Stimulated activated naive B cell treated with anti-CD40 and anti-IgM and Interleukin-4, amounts not matched to agents 10 μg/mL and 1 μg/mL and 100 μg/mL, for 72 hours (primary cell): ENCODE measurements at regions not wholly inside any gene's neighbourhood (a gene's known extent, or its start where the extent isn't known, plus 50 kb on each side); places are given as distances from the start of the nearest gene placed in this dataset.
"Not testable (repeated sequence)": the region's sequence is repeated elsewhere in the genome, so short reads cannot be mapped to it uniquely, and the experiment has no call there.

Experiments used
- ATAC-seq, 2 donors: fragments of 150-1000 bp; cut with Tn5 transposase; replicated peaks; 2 replicates each; pipeline ENCODE4 v1.10.0; 2021; ENCODE audit warnings: moderate library complexity in 1 of 2
- DNase-seq: peaks from one replicate; pipeline ENCODE4 v3.0.0; 2021
- H3K27ac Mint-ChIP-seq: one replicate; pipeline ENCODE4 v1.8.0; 2022; ENCODE audit warnings: mild to moderate bottlenecking, mixed read lengths
- H3K27me3 Mint-ChIP-seq, 2 donors: one replicate each; pipeline ENCODE4 v1.8.0; 2022; ENCODE audit warnings: mixed read lengths in 2 of 2
- H3K36me3 Mint-ChIP-seq, 2 donors: one replicate each; pipeline ENCODE4 v1.8.0; 2022; ENCODE audit warnings: mixed read lengths in 2 of 2, mild to moderate bottlenecking in 1 of 2
- H3K4me1 Mint-ChIP-seq, 2 donors: one replicate each; pipeline ENCODE4 v1.8.0; 2022; ENCODE audit warnings: mixed read lengths in 2 of 2, mild to moderate bottlenecking in 1 of 2
- H3K4me3 Mint-ChIP-seq, 2 donors: one replicate each; pipeline ENCODE4 v1.8.0; 2022; ENCODE audit warnings: mild to moderate bottlenecking in 2 of 2, mixed read lengths in 2 of 2, moderate library complexity in 1 of 2
- H3K9me3 Mint-ChIP-seq, 2 donors: one replicate each; pipeline ENCODE4 v1.8.0; 2022; ENCODE audit warnings: mixed read lengths in 2 of 2, mild to moderate bottlenecking in 1 of 2

- not testable (repeated sequence) for H3K27me3 Mint-ChIP-seq, ATAC-seq, H3K4me3 Mint-ChIP-seq, DNase-seq, H3K4me1 Mint-ChIP-seq, H3K36me3 Mint-ChIP-seq, H3K27ac Mint-ChIP-seq, H3K9me3 Mint-ChIP-seq
Observed at GRCh38 chr6:115834542-115834941, 226.1 kb downstream of the FRK start.

GRCh38 chr6:115832786-115833185 is 227.9 kb downstream of the FRK start:
- Mint-ChIP-seq H3K4me3 (no peak overlapping the region), H3K36me3 (no peaks in the 10 kb centered on the region), H3K27me3 (no peaks in the 10 kb centered on the region), H3K4me1 (no peaks in the 10 kb centered on the region), H3K9me3 (peaks cover 3 to 4% of the 10 kb centered on the region in 2 donors), H3K27ac (no peak overlapping the region)
- DNase-seq (no peak), ATAC-seq (no peak)

DNA sequence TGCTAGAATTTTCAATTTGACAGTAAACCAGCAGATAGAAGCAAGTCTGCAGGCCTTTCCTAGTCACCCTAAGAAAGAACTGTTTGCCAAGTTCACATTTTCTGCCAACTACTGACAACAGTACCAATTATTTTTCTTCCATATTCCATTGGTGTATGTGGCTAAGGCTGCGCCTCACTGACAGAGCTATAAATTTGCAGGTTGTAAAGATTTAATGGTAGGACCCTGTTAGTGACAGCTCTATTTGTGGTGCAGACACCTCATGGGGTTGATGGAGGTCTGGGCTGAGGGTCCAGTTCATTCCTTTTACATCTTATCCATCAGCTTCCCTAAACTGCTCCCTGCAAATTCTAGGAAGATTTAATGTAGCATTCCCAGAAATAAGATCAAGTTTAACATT is 228.5 kb downstream of the FRK start:
- Mint-ChIP-seq H3K27me3 (no peaks in the 10 kb centered on the region), H3K4me1 (no peaks in the 10 kb centered on the region), H3K9me3 (peaks cover 3 to 4% of the 10 kb centered on the region in 2 donors), H3K4me3 (no peak overlapping the region), H3K27ac (no peak overlapping the region), H3K36me3 (no peaks in the 10 kb centered on the region)
- DNase-seq (no peak), ATAC-seq (no peak)

GRCh38 chr6:115830895-115831294 is 229.8 kb downstream of the FRK start:
- H3K27me3 Mint-ChIP-seq, result no peaks in the 10 kb centered on the region
- H3K4me1 Mint-ChIP-seq, result no peaks in the 10 kb centered on the region
- H3K27ac Mint-ChIP-seq, result no peak overlapping the region
- H3K36me3 Mint-ChIP-seq, result no peaks in the 10 kb centered on the region
- no peak overlapping the region for H3K4me3 Mint-ChIP-seq
- no peak for DNase-seq
- peaks cover 0 to under 1% of the 10 kb centered on the region in 2 donors for H3K9me3 Mint-ChIP-seq
- ATAC-seq, result no peak

DNA sequence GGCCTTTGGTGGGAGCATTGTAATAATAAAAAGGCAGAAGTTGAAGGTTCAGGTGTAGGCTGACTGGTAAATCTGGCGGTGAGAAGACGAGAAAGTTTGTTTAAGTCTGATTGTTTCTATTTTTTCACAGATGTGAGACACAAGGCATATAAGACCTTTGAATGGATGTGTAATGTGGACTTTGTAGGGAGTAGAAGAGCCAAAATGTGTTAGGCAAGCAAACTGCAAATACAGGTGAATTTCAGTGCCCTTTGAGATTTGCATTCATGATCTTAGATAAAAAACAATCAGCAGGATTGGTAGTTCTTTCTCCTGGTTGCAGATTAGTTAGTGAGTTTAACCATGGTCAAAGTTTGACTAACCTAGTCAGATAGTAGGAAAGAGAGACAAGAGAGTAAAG is 238.9 kb downstream of the FRK start:
- Mint-ChIP-seq H3K27me3 (peaks cover 0 to 4% of the 10 kb centered on the region in 2 donors), H3K36me3 (no peaks in the 10 kb centered on the region), H3K27ac (no peak overlapping the region), H3K4me3 (no peak overlapping the region), H3K4me1 (no peaks in the 10 kb centered on the region), H3K9me3 (peaks cover 4 to 6% of the 10 kb centered on the region in 2 donors)
- ATAC-seq (no peak), DNase-seq (no peak)

DNA sequence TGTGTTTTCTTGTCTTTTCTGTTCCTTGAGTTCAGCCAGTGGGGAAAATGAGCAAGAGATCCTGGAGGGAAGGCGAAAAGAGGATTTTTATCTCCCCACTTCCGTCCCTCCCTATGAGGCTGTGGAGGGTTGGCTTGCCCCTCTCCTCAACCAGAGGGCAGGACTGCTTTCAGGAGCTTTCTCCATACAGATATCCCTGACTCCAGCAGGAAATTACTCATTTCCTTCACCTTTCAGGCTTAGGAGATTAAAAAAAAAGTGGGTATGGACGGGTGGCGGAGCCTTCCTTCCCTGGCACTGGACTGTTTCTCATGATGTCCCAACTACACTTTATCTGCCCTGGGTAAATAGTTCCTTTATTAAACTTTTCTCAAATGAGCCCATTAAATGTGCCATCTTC is 241.2 kb downstream of the FRK start:
- Mint-ChIP-seq H3K9me3 (peaks cover 4 to 6% of the 10 kb centered on the region in 2 donors), H3K27ac (no peak overlapping the region), H3K27me3 (peaks cover 0 to 4% of the 10 kb centered on the region in 2 donors), H3K4me3 (no peak overlapping the region), H3K36me3 (no peaks in the 10 kb centered on the region), H3K4me1 (no peaks in the 10 kb centered on the region)
- ATAC-seq (no peak), DNase-seq (no peak)

DNA sequence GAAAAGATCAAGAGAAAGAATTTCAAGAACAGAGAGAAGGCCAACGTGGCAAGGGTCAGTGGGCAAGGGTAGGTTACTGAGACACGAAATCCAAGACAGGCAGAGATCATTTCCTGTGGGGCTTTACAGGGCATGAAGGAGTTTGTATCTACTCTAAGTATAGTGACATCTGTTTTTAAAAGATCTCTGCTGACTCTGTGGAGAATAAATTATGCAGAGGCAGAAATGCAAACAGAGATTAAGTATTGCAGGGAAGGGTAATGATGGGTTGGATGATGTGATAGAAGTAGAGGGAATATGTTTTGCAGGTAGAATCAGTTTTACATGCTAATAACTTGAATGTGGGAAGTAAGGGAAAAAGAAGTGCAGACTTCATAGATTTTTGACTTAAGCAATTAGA is 243.5 kb downstream of the FRK start:
- no peak overlapping the region for H3K27ac Mint-ChIP-seq

DNA sequence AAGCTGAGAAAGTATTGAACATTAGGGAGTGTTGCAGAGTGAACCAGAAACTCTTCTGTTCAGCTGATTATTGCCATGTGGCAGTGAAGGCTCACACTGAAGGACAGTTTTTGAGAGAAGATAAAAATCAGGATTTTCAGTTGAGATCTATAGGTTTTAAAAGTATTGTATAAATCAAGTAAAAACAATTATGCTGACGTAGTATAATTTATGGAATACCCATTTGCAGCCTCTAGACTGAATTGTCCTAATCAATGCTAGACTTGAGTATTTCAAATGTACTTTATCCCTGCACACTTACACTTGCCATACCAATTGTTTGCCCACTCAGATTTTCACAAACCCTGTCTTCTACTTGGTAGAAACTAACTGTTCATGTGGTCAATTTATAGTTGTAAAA is 245.8 kb downstream of the FRK start:
- Mint-ChIP-seq H3K4me3 (no peak overlapping the region), H3K27ac (no peak overlapping the region), H3K9me3 (peaks cover 4 to 6% of the 10 kb centered on the region in 2 donors), H3K27me3 (peaks cover 0 to 4% of the 10 kb centered on the region in 2 donors), H3K4me1 (no peaks in the 10 kb centered on the region), H3K36me3 (no peaks in the 10 kb centered on the region)
- ATAC-seq, result no peak
- DNase-seq, result no peak

More for the DNA sequence above, 243.5 kb downstream of the FRK start:
- H3K4me1 Mint-ChIP-seq, result no peaks in the 10 kb centered on the region
- peaks cover 0 to 4% of the 10 kb centered on the region in 2 donors for H3K27me3 Mint-ChIP-seq
- H3K36me3 Mint-ChIP-seq, result no peaks in the 10 kb centered on the region
- no peak overlapping the region for H3K4me3 Mint-ChIP-seq
- H3K9me3 Mint-ChIP-seq, result peaks cover 4 to 6% of the 10 kb centered on the region in 2 donors
- DNase-seq, result no peak
- ATAC-seq, result no peak

- H3K27me3 Mint-ChIP-seq, result no peaks in the 10 kb centered on the region
- ATAC-seq (no peak), DNase-seq (no peak)
- no peak overlapping the region for H3K27ac Mint-ChIP-seq
- H3K4me1 Mint-ChIP-seq, result no peaks in the 10 kb centered on the region
- H3K9me3 Mint-ChIP-seq, result no peaks in the 10 kb centered on the region
- no peak overlapping the region for H3K4me3 Mint-ChIP-seq
- no peaks in the 10 kb centered on the region for H3K36me3 Mint-ChIP-seq
Observed at GRCh38 chr6:115811541-115811940, 249.2 kb downstream of the FRK start.

DNA sequence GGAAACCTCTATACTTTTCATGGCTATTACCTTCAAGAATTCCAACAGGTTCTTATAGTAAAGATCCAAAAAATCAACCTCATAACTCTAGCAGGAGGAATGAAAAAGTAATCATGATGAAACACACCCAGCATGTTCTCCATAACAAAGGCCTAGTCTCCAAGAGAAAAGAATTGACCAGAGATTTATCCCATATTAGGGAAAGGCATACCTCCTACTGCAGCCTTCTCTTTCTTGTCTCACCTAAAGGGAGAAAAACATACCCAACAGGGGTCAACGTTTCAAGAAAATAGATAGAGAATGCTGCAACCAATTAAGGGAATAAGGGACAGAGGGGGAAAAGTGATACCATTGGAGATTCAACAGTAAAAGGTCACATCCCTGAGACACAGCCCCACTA is 262.5 kb downstream of the FRK start:
- DNase-seq (no peak), ATAC-seq (no peak)
- no peaks in the 10 kb centered on the region for H3K9me3 Mint-ChIP-seq
- no peak overlapping the region for H3K27ac Mint-ChIP-seq
- H3K36me3 Mint-ChIP-seq, result no peaks in the 10 kb centered on the region
- no peak overlapping the region for H3K4me3 Mint-ChIP-seq
- no peaks in the 10 kb centered on the region for H3K27me3 Mint-ChIP-seq
- no peaks in the 10 kb centered on the region for H3K4me1 Mint-ChIP-seq

DNA sequence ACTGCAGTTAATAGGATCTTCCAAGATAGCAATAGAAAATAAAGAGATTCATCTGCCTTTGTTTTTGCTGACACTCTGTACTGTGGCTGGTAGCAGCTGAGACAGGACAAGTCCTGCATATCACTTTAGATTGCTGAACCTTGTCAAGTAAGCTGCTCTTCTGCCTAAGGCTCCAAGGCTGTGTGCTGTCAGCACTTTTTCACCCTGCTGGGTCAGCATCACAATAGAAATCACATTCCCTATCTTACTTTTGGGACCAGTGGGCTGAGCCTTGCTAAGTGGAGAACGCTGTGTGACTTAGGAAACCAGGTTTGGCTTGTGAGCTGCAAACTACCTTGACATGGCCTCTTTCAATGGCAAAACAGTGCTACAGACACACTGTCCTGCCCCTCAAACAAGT is 263.9 kb downstream of the FRK start:
- Mint-ChIP-seq H3K9me3 (no peaks in the 10 kb centered on the region), H3K4me3 (no peak overlapping the region), H3K27me3 (no peaks in the 10 kb centered on the region), H3K36me3 (no peaks in the 10 kb centered on the region), H3K4me1 (no peaks in the 10 kb centered on the region), H3K27ac (no peak overlapping the region)
- DNase-seq (no peak), ATAC-seq (peak in 1 of 2 donors; percentile 2)

- H3K36me3 Mint-ChIP-seq, result no peaks in the 10 kb centered on the region
- no peaks in the 10 kb centered on the region for H3K27me3 Mint-ChIP-seq
- ATAC-seq (no peak), DNase-seq (no peak)
- no peaks in the 10 kb centered on the region for H3K4me1 Mint-ChIP-seq
- no peak overlapping the region for H3K4me3 Mint-ChIP-seq
- H3K27ac Mint-ChIP-seq, result no peak overlapping the region
- no peaks in the 10 kb centered on the region for H3K9me3 Mint-ChIP-seq
Observed at GRCh38 chr6:115796061-115796460, 264.6 kb downstream of the FRK start.

DNA sequence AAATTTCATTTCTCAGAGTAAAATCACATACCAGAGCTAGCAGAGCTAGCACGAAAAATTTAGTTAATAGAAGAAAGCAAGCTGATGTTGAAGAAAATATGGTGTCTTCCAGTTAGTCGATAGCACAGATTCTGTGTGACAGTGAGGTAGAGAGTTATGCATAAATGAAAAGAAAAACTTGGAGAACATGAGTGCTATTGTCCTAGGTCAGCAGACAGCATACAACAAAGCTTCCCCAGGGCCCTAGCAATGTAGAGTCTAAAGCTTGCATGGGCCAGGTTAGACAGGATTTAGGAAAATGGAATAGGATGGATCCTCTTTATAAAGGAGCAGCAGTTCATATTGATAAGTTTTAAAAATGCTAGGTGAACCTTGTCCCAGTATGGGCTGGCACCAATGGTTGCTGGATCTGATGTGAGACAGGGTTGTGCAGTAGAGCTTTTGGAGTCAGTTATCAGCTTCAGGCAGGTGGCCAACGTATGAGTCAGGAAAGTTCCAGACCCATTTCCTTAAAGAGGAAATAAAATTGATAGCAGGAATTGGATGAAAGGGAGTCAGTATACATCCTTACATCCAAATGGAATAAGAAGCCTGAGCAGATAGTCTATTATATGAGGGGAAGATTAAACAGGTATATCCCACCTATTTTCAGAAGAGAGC is 277.2 kb downstream of the FRK start:
- Mint-ChIP-seq H3K4me3 (no peak overlapping the region), H3K4me1 (no peaks in the 10 kb centered on the region), H3K27me3 (no peaks in the 10 kb centered on the region), H3K36me3 (no peaks in the 10 kb centered on the region), H3K27ac (no peak overlapping the region), H3K9me3 (no peaks in the 10 kb centered on the region)
- no peak for ATAC-seq
- DNase-seq, result no peak

GRCh38 chr6:115782612-115783011 is 278.1 kb downstream of the FRK start:
- no peak overlapping the region for H3K27ac Mint-ChIP-seq
- H3K9me3 Mint-ChIP-seq, result no peaks in the 10 kb centered on the region
- no peaks in the 10 kb centered on the region for H3K27me3 Mint-ChIP-seq
- ATAC-seq (no peak), DNase-seq (no peak)
- H3K4me1 Mint-ChIP-seq, result no peaks in the 10 kb centered on the region
- no peak overlapping the region for H3K4me3 Mint-ChIP-seq
- H3K36me3 Mint-ChIP-seq, result no peaks in the 10 kb centered on the region

- Mint-ChIP-seq H3K27me3 (no peaks in the 10 kb centered on the region), H3K9me3 (no peaks in the 10 kb centered on the region), H3K4me3 (no peak overlapping the region), H3K27ac (no peak overlapping the region), H3K4me1 (no peaks in the 10 kb centered on the region), H3K36me3 (no peaks in the 10 kb centered on the region)
- ATAC-seq (no peak), DNase-seq (no peak)
Observed at GRCh38 chr6:115773741-115774140, 286.9 kb downstream of the FRK start.

DNA sequence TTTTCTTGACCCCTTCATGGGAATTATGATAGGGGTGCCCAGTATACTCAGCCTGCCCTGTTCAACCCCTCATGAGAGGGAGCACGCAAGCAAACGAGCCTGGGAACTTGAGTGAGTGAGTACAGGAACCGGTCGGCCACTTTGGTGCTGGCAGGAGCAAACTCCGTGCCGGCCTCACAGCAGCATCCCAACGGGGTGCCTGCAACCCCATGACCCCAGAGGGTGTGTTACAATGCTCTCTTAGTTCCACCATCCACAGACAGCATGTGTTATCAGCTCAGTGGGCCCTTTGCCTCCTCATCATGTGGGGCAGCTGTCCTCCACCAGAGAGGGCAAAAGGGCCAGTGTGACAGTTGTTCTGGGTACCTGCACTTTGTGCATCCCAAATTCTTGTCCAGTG is 289.8 kb downstream of the FRK start:
- no peaks in the 10 kb centered on the region for H3K9me3 Mint-ChIP-seq
- no peak overlapping the region for H3K4me3 Mint-ChIP-seq
- no peak for ATAC-seq

More for the DNA sequence above, 289.8 kb downstream of the FRK start:
- Mint-ChIP-seq H3K4me1 (no peaks in the 10 kb centered on the region), H3K27ac (no peak overlapping the region), H3K27me3 (no peaks in the 10 kb centered on the region), H3K36me3 (no peaks in the 10 kb centered on the region)
- no peak for DNase-seq
